ENCODE measurements at regions not wholly inside any gene's neighbourhood (a gene's known extent, or its start where the extent isn't known, plus 50 kb on each side); places are given as distances from the start of the nearest gene placed in this dataset.

GRCh38 chr5:68380078-68380477 lies 164.5 kb downstream of the PIK3R1 start:
- DNase-seq: no peak

DNA sequence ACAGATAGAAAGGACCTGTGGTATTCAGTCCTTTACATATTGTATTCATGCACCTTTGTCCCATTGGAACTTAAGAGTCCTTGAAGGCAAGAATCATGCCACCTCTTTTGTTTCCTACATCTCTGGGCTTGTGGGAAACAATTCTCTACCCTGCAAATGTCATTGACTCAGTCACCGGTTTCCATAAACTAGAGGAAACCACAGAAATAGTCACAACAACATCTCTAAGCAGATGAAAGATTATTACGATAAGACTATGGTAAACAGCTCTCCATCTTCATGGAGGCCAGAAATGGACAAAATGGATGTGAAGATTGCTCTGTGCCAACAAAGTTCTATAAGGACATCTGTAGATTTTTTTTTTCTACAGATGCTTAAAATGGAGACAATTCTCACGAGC lies 165.5 kb downstream of the PIK3R1 start:
- no peak for DNase-seq

DNA sequence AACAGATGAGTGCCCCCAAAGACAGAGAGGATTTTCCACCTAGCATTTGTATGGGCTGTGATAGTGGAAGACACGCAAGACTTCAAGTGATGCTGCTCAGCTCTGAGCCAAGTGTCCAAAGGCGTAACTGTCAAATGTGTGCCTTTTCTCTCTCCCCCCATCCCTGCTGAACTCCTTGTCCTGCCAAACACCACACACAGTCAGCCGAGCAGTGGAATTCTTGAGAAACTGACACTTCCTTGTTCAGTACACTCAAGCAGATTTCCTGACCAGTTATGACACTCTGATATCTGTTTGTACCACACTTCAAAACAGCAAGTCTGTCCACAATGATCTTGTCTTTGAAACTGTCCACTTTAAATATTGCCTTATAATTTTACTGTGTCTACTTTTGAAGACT lies 166.4 kb downstream of the PIK3R1 start:
- no peak for DNase-seq

GRCh38 chr5:68382640-68383039 lies 167.1 kb downstream of the PIK3R1 start:
- no peak for DNase-seq

- no peak for DNase-seq
Observed at GRCh38 chr5:68383888-68384310, 168.3 kb downstream of the PIK3R1 start.

DNA sequence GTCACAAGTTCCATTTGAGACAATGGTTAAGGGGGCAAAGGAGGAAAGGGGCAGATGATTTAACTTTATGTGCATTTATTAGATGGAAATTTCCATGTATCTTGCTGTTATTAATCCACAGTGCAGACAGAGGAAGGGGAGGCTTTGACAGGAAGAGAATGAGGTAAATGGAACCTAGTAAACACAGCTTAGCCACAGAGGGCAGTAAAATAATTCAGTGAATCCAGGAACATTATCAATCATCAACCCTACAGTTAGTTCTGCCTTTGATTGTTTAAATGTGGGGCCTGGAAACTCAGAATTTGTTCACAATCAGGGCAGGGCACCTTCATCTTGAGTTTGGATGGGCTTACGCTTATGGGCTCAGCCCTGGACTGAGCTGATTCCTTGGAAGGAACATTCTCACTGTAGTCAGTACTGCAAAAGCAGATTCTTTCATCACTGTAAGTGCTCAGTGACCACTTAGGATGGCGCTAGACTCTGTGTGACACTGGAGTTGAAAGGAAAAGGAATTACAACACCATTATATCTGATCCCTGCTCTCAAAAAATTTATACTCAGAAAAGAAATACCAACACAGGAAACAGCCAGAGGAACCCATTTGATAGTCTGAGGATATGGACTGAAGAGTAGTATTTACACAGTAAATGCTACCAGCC lies 169.5 kb downstream of the PIK3R1 start:
- no peak for DNase-seq

DNA sequence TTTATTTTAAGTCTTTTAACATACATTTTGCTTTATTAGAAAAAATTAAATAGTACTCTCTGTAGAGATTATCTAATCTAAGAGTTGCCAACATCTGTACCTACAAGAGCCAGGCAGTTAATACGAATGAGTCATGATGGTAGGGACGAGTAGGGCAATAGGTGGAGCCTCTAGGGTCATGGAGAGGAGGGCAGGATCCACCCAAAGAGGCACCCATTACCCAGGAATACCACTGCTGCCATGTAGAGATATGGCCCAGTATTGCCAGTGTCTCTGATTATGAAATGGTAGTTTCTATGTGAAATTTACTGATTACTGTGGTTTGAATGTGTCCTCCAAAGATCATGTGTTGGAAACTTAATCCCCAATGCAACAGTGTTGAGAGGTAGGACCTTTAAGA lies 170.4 kb downstream of the PIK3R1 start:
- DNase-seq: no peak

DNA sequence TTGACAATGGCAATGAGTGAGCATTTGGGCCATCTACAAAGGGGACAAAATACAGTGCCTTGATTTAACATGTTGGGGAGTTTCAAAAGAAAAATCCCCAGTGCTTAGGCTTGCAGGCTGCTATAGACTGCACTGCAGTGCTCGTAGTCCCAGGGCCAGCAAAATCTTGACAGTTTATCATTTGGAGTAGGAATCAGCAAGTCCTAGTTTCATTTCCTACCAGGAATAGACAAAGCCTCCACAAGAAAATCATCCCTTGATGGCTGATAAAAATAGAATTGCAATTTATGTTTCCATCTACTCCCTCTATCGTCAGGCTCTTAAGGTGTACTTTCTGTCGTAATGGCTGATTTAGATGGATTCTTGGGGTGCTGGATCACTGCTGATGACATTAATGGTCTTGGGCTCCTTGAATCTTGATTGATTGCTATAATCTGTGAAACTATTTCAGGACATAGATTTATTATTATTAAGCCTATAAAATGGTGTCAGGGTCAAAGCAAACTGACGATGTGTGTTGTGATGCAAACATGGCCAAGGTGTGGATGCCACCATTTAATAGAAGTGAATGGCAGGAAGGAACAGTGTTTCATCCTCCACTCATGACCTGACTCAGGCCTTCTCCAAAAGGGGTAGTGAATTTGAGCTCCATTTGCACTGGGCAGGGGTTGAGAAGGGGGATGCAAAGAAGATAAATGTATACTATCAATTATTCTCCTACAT lies 171.7 kb downstream of the PIK3R1 start:
- no peak for DNase-seq

DNA sequence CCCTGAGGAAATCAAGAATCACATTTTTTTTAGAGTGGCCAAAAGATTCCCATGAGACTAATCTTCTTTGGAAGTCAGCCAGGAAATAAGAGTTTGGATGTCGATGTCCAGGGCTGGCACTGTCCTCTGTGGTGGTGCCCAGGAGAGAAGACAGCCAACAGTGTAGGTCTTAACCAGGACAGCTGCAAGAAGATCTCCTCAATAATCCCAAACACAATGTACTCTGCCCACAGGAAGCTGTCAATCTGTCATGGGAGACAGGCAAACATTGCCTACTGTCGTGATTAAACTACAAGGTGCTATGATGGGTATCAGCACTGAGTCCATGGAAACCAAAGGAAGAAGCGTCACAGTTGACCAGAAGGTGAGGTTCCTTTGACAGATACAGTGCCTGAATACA lies 174.1 kb downstream of the PIK3R1 start:
- DNase-seq: no peak

DNA sequence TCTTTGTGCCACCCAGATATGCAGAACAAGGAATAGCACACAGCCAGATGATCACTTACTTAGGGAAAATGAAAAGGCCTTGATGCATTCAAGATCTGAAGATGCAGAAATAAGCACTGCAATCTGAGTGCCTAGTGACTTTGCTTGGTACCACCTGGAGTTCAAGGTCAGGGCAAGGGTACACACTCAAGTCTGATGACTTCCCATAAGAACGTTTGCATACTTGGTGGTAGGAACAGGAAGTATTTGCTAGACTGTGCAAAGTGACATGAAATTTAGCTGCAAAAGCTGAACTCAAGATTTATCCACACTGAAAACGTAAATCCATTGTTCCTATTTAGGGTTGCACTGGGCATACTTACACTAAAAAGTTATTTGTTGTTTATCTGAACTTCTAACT lies 177.1 kb downstream of the PIK3R1 start:
- no peak for DNase-seq

DNA sequence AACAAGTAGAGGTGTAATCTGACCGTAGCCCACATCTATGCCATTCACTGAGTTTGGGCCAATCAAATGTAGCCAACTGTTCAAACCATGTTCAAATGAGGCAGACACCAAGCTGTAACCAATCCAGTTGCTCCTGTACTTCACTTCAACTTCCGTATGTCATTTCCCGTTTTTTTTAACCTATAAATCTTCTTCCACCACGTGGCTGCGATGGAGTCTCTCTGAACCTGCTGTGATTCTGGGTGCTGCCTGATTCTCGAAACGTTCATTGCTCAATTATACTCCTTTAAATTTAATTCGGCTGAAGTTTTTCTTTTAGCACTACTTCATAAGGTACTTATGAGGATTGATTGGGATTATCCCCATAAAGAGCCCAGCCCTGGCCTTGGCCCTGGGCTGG lies 179.7 kb downstream of the PIK3R1 start:
- DNase-seq: no peak

DNA sequence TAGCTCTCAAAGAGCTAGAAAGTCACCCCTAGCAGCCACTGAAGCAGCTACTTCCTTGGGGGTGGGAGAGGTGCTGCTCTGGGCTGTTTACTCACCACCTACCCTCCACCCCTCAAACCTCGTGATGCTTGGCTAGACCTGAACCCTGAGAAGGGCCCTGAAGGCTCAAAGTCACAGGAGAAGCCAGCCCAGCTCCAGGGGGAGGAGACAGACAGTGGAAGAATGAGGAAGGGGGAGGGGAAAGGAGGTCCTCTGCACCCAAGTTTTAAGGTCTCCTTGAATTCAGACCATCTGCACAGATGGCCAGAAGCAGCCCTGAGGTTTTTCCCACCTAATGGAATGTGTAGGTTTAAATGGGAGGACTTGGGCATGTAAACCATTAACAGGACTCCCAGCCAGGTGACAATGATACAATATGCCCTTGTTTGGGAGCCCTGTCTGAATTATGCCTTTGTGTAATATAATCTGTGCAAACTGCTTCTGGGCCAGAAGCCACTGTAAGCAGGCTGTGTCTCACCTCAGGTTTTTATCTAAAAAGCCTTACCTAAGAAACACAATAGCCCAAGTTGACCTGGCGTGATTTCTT lies 180.5 kb downstream of the PIK3R1 start:
- DNase-seq: peak; percentile 29

DNA sequence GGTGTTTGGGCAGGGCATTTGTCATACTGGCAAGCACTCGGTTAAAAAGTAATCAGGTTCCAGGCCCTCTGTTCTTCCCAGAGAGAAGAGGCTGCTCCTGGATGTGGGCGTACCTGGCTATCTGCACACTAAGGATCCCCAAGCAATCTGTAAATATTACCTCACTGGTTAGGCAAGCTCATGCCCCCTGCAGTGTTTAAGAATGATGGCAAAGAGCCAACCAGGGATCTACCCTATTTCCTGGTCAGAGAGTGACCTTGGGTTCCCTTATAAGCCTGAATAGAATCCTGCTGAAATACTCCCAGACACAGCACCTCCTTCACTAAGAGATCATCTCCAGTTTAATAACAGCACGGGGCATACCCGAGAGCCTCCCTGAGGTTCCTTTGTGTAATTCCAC lies 181.2 kb downstream of the PIK3R1 start:
- DNase-seq: no peak

DNA sequence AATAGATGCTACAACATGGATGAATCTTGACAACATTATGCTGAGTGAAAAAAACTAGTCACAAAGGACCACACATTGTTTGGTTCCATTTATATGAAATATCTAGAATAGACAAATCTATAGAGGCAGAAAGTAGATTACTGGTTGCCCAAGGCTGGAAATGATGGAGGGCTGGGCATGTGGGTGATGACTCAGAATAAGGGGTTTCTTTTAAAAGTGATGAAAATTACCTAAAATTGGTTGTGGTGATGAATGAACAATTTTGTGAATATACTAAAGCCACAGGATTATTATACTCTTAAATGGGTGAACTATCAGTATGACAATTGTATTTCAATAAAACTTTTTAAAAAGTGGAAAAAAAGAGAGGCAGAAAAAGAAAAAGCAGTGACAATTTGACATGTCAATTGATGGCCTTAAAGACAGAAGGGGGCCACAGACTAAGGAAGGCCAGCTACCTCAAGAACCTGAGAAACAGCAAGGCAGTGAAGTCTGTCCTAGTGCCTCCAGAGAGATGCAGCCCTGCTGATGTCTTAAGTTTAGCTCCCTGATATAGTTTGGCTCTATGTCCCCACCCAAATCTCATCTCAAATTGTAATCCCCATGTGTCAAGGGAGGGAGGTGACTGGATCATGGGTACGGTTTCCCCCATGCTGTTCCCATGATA lies 182.7 kb downstream of the PIK3R1 start:
- DNase-seq: no peak

DNA sequence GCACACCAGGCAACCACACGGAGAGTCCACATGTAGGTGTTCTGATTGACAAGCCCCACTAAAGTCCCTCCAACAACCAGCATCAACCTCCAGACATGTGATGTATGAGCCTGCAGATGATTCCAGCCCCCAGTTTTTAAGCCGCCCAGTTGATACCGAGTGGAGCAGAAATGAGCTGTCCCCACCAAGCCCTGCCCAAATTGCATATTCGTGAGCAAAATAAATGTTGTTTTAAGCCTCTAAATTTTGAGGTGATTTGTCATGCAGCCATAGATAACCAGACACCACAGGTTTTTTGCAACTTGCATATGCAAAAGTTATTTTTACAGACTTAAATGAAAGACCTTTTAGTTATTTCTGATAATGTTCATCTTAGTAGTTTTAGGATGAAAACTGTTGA lies 187.7 kb downstream of the PIK3R1 start:
- DNase-seq: no peak

- no peak for DNase-seq
Observed at GRCh38 chr5:68404246-68404645, 188.7 kb downstream of the PIK3R1 start.

DNA sequence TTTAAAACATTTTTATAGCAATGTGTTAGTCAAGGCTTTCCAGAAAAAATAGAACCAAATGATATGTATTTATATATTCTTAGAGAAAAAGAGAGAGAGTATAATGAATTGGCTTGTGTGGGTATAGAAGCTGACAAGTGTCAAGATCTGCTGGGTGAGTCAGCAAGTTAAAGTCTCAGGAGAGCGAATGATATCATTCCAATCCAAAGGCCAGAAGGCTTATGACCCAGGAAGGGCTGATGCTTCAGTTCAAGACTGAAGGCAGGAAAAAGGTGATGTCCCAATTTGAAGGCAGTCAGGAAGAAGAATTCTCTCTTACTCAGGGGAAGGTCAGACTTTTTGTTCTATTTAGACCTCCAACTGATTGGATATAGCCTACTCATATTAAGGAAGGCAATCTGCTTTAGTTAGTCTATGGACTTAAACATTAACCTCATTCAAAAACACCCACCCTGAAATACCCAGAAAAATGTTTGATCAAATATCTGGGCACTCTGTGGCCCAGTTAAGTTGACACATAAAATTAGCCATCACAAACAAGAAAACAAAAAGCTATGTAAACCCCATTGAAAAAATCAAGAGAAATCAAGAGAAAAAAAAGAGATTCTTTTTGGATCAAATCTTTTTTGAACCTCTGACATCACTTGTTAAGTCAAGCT lies 189.6 kb downstream of the PIK3R1 start:
- DNase-seq: no peak

GRCh38 chr5:68405784-68406743 lies 190.5 kb downstream of the PIK3R1 start:
- DNase-seq: no peak

DNA sequence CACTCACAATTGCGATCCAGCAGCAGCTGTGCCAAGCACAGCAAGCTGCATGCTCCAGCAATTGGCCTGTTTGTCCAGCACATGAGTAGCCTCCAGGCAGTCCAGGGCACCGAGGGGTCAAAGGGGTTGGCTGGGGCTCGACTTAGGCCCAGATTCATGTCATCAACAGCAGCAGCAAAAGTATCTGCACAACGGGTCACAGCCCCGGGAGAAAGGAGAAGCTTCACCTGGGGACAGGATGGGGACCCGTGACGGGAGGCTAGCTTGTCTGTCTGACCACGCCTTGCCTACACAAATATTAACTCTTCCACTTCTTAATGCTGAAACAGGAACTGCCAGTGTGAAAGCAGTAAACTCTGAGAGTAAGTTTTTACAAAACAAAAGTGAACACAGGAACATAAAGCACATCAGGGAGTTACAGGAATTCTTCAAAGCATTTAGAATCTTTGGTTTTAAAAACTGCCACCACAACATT lies 191.2 kb downstream of the PIK3R1 start:
- DNase-seq: no peak

- DNase-seq: no peak
Observed at GRCh38 chr5:68407311-68408239, 192.0 kb downstream of the PIK3R1 start.

GRCh38 chr5:68408345-68408871 lies 192.9 kb downstream of the PIK3R1 start:
- no peak for DNase-seq
